ENCODE measurements at regions not wholly inside any gene's neighbourhood (a gene's known extent, or its start where the extent isn't known, plus 50 kb on each side); places are given as distances from the start of the nearest gene placed in this dataset.

GRCh38 chr3:177724020-177724638 is 526.8 kb upstream of the TBL1XR1 start:
- DNase-seq = peak; percentile 65

GRCh38 chr3:177725165-177725564 is 527.9 kb upstream of the TBL1XR1 start:
- no peak for DNase-seq

DNA sequence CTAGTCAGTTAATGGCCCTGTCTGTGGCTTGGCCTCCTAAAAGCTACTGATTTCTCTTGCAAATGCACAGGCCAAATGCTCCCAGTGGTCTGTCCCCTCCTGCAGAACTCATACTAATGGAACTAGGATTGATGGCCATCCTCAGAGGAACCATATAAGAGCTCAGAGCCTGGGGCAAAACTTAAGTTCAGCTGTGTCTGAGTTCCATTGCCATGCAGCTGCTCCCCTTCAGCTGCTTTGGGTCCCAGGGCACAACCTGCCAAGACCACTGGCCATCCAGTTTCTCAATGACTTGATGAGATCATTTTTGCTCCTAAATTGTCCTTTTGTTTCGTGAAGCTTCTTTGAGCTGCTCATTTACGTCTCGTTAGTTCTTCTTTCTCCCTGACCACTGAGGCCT is 529.5 kb upstream of the TBL1XR1 start:
- no peak for DNase-seq

DNA sequence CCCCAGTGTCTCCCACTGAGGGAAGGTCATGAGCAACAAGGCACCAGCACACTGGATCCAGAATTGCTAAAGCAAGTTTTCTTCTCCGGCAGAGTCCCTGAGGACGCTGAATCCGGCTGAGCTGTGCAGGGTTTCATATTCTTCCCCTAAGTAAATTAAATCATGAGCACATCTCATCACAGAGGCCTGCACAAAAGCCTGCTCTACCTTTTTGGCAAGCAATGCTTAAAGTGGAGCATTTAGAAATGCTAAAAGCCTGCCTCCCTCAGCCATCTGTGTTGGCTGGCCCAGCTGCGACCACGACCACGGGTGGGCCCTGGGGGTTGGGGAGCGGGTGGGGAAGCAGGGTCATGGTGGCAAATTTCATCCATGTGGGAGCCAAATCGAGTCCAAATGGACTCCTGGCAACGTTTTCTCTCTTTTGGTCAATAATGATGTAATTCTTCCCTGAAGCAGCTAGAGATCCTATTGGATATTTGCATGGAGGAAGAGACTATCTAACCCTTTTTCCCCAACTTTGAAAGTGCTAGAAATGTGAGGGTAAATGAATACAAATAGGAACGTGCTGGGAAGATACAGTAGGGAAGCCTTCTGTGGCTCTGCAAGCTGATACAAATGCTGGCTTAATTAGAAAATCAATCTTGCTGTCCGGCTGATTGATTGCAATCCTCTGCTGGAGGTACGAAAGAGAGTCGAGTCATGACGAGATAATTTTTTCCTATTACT is 532.8 kb upstream of the TBL1XR1 start:
- DNase-seq = peak; percentile 81

- no peak for DNase-seq
These were observed 533.5 kb upstream of the TBL1XR1 start for GRCh38 chr3:177730814-177731213.

DNA sequence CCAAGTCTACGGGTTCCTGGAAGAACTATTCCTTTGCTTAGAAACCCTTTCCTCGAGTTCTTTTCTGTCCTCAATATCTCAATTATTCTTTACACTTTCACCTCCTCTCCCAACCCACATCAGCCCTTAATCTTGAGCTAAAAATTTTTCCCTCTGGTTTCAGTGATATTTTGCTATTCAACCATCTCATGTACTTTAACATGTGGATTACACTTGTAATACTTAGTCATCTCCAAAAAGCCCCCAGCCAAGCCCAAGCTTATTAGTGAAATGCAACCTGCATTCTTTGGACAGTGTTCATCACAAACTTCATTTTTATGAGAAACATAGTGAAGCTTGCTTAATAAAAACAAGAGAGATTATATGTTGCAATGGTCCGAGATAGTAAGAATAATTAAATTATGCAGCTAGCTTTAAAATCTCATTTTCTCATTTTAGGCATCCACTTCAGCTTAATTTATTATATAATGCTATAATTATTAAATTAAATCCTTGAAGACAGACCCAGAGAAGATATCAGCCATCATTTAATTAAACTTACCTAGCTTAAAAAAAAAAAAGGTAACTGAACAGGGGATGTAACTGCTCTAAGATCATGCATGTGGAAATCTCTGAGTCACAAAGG is 534.5 kb upstream of the TBL1XR1 start:
- DNase-seq = no peak

GRCh38 chr3:177733233-177733632 is 536.0 kb upstream of the TBL1XR1 start:
- DNase-seq = no peak

DNA sequence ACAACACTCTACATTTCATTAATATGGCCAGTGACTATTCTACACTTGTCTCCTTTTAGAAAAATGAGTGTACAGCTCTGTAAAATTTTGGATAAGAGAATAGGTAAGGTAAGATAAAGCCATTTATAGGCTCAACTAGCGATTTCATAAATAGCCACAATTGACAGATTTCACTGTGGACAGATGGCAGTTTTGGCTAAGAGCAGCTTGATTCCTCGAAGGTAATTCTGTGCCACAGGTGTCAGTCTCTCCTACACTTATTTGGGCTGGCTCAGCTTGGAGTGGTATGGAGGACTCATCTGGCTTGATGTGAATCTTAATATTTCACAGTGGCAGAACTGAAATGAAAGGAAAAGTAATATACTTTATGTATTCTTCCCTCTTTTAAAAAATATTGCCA is 536.7 kb upstream of the TBL1XR1 start:
- DNase-seq = no peak

GRCh38 chr3:177735431-177735830 is 538.1 kb upstream of the TBL1XR1 start:
- no peak for DNase-seq

- DNase-seq = no peak
These were observed 542.2 kb upstream of the TBL1XR1 start for GRCh38 chr3:177739461-177739860.

GRCh38 chr3:177740254-177740653 is 543.0 kb upstream of the TBL1XR1 start:
- no peak for DNase-seq

DNA sequence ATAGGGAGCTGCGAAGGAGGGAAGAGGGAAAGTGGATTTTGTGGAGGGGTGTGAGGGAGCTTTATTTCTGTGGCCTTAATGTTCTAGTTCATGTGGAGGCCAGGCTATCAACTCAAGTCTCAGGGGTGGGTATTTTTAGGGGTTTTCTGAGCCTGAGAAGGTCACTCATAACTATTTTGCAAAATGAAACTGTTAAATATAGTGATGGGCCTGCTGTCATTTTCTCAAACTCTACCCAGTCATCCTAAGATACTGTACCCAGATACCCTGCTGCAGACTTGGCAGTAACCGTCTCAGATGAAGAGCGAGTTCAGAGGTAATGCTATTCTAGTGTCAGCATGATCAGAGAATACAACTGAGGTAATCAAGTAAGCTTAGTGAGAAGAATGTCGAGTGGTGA is 545.0 kb upstream of the TBL1XR1 start:
- no peak for DNase-seq

- no peak for DNase-seq
These were observed 546.0 kb upstream of the TBL1XR1 start for GRCh38 chr3:177743173-177743890.

GRCh38 chr3:177744873-177745606 is 547.8 kb upstream of the TBL1XR1 start:
- DNase-seq = no peak

- DNase-seq = no peak
These were observed 548.3 kb upstream of the TBL1XR1 start for GRCh38 chr3:177745607-177746005.

- DNase-seq = no peak
These were observed 549.2 kb upstream of the TBL1XR1 start for GRCh38 chr3:177746337-177746933.

DNA sequence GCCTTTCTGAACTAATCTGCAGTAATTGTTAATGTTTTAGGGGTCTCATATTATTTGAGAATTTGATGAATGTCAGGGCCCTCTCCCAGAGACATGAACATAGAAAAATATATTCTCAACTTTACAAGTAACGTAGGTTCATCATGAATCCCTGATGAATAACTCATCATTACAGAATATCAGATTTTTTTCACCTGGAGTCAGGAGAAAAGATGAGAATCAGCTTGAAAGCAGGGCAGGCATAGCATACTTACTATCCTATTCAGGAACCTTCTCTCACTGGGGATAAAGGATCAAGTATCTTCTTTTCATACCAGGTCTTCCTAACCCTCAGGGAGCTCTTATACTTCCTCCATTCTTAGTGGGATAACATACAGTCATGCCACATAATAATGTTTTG is 552.6 kb upstream of the TBL1XR1 start:
- no peak for DNase-seq

GRCh38 chr3:177750436-177750835 is 553.2 kb upstream of the TBL1XR1 start:
- DNase-seq = no peak

DNA sequence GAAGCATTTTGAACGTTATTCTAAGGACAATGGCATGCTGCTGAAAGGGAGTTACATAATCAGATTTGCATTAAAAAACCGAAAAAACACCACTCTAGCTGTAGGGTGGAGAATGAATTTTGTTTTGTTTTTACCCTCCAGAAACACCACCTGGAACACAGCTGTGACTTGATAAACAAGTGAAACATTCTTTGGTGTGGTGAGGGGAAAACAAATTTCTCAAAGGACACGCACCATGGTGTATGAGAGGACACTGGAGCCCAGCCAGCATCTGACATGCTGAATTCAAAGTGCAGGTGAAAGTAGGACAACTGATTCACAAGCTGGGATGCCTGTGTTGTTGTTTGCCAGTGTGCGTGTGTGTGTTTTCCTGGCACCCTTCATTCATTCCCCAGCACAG is 554.5 kb upstream of the TBL1XR1 start:
- DNase-seq = no peak

GRCh38 chr3:177752831-177753230 is 555.5 kb upstream of the TBL1XR1 start:
- DNase-seq = no peak

- peak; percentile 51 for DNase-seq
These were observed 556.3 kb upstream of the TBL1XR1 start for GRCh38 chr3:177753451-177754155.

DNA sequence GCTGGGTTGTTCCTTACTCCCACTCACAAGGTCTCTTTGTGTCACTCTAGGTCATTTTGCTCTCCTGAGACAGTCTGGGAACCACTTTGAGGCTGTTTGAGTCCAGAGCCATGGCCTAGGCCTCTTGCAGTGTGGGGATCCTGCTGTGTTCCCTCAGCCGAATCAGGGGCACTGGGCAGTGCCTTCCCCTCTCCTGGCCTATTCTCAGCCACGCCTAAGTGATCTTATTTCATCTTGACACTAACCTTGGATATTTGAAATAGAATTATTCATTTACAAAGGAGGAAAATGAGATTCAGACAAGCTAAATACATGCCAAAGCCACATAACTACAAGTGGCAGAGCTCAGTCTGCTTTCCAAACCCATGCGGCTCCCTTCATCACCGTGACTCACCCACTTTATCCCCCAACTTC is 557.2 kb upstream of the TBL1XR1 start:
- DNase-seq = no peak

Data from hindlimb muscle (tissue), 1 donor.